Gastroesophageal sphincter (tissue), 3 donors: ENCODE measurements at regions not wholly inside any gene's neighbourhood (a gene's known extent, or its start where the extent isn't known, plus 50 kb on each side); places are given as distances from the start of the nearest gene placed in this dataset.

Source experiments
- CTCF ChIP-seq, 4 experiments: fragments of 200-600 bp in 2 of 4; fragments of 450-650 bp in 2 of 4; sonication (generic) in 1 of 4; IDR thresholded peaks; one replicate each; pipeline ENCODE4 v1.5.1; 2017 to 2019; ENCODE audit warnings: antibody characterized with exemption in 4 of 4, mild to moderate bottlenecking in 2 of 4, moderate library complexity in 2 of 4
- POLR2AphosphoS5 ChIP-seq: sonication (generic); formaldehyde crosslinking; IDR thresholded peaks from one replicate; pipeline ENCODE4 v1.6.1; 2017; ENCODE audit warnings: antibody characterized with exemption

GRCh38 chr13:40259899-40260298, 406.5 kb downstream of the FOXO1 start:
- no peak for TF ChIP-seq CTCF (IDR thresholded peaks at IDR 0.05)
- TF ChIP-seq POLR2AphosphoS5 = no peak
